Loucy (cell line): ENCODE measurements at regions not wholly inside any gene's neighbourhood (a gene's known extent, or its start where the extent isn't known, plus 50 kb on each side); places are given as distances from the start of the nearest gene placed in this dataset.

Experiments
- H2AFZ ChIP-seq: fragments of 200-600 bp; sonication (generic); 2 replicates; pipeline ENCODE4 v1.6.0; 2016; ENCODE audit warnings: antibody characterized with exemption, mild to moderate bottlenecking, low read length, moderate library complexity
- H3F3A ChIP-seq: fragments of 200-600 bp; 2 replicates; pipeline ENCODE4 v1.6.0; 2016; ENCODE audit warnings: antibody characterized with exemption, low read depth, mild to moderate bottlenecking
- H3K27me3 ChIP-seq: fragments of 200-600 bp; sonication (generic); 2 replicates; pipeline ENCODE4 v1.6.1; 2014; ENCODE audit warnings: low read length, mild to moderate bottlenecking; ENCODE audit not compliant: insufficient read depth, poor library complexity, severe bottlenecking
- H3K36me3 ChIP-seq: fragments of 200-600 bp; sonication (generic); 2 replicates; pipeline ENCODE4 v1.6.1; 2016; ENCODE audit warnings: low read length; ENCODE audit not compliant: insufficient read depth
- H3K4me1 ChIP-seq: fragments of 200-600 bp; sonication (generic); 2 replicates; pipeline ENCODE4 v1.5.1; 2014; ENCODE audit warnings: low read length, mild to moderate bottlenecking; ENCODE audit not compliant: insufficient read depth, poor library complexity, severe bottlenecking
- H3K4me2 ChIP-seq: fragments of 200-600 bp; sonication (generic); 2 replicates; pipeline ENCODE4 v1.6.0; 2014; ENCODE audit warnings: antibody characterized with exemption, low read length, low read depth, mild to moderate bottlenecking; ENCODE audit not compliant: poor library complexity, severe bottlenecking
- H3K4me3 ChIP-seq: fragments of 200-600 bp; sonication (generic); 2 replicates; pipeline ENCODE4 v1.5.1; 2014; ENCODE audit warnings: low read length, mild to moderate bottlenecking, mixed read lengths; ENCODE audit not compliant: poor library complexity, severe bottlenecking
- H3K79me2 ChIP-seq: fragments of 200-600 bp; sonication (generic); 2 replicates; pipeline ENCODE4 v1.6.1; 2014; ENCODE audit warnings: low read length; ENCODE audit not compliant: insufficient read depth
- H3K9ac ChIP-seq: fragments of 200-600 bp; sonication (generic); 2 replicates; pipeline ENCODE4 v1.6.0; 2014; ENCODE audit warnings: mild to moderate bottlenecking, low read depth, low read length, moderate library complexity; ENCODE audit not compliant: poor library complexity, severe bottlenecking
- H3K9me2 ChIP-seq: fragments of 200-600 bp; sonication (generic); replicated peaks from 2 replicates; pipeline ENCODE4 v1.6.1; 2016; ENCODE audit warnings: low read depth, low read length, mixed read lengths
- H3K9me3 ChIP-seq: fragments of 200-600 bp; sonication (generic); 2 replicates; pipeline ENCODE4 v1.6.1; 2014; ENCODE audit warnings: mild to moderate bottlenecking, antibody characterized with exemption, low read length, low read depth; ENCODE audit not compliant: insufficient read depth
- H4K20me1 ChIP-seq: fragments of 200-600 bp; sonication (generic); 2 replicates; pipeline ENCODE4 v1.6.0; 2014; ENCODE audit warnings: antibody characterized with exemption, low read length, mild to moderate bottlenecking; ENCODE audit not compliant: insufficient read depth, poor library complexity, severe bottlenecking
- EZH2phosphoT487 ChIP-seq: fragments of 200-600 bp; IDR thresholded peaks from 2 replicates; pipeline ENCODE4 v1.6.1; 2018; ENCODE audit warnings: antibody characterized with exemption, mild to moderate bottlenecking, moderate library complexity, borderline replicate concordance
- TF ChIP-seq, protein P1 (sequence below): fragments of 200-600 bp; sonication (generic); conservative IDR thresholded peaks from 2 replicates; pipeline ENCODE4 v1.5.1; 2014; ENCODE audit warnings: mild to moderate bottlenecking, antibody characterized with exemption, low read length

- H3K4me2 ChIP-seq = no peak overlapping the region
- H2AFZ ChIP-seq = no peak overlapping the region
- TF ChIP-seq EZH2phosphoT487 = no peak
- TF ChIP-seq, protein P1, sequence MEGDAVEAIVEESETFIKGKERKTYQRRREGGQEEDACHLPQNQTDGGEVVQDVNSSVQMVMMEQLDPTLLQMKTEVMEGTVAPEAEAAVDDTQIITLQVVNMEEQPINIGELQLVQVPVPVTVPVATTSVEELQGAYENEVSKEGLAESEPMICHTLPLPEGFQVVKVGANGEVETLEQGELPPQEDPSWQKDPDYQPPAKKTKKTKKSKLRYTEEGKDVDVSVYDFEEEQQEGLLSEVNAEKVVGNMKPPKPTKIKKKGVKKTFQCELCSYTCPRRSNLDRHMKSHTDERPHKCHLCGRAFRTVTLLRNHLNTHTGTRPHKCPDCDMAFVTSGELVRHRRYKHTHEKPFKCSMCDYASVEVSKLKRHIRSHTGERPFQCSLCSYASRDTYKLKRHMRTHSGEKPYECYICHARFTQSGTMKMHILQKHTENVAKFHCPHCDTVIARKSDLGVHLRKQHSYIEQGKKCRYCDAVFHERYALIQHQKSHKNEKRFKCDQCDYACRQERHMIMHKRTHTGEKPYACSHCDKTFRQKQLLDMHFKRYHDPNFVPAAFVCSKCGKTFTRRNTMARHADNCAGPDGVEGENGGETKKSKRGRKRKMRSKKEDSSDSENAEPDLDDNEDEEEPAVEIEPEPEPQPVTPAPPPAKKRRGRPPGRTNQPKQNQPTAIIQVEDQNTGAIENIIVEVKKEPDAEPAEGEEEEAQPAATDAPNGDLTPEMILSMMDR = no peak
- H3K9ac ChIP-seq = no peak overlapping the region
- H3F3A ChIP-seq = no peaks in the 10 kb centered on the region
- H3K9me3 ChIP-seq = no peaks in the 10 kb centered on the region
- no peaks in the 10 kb centered on the region for H3K79me2 ChIP-seq
- no peaks in the 10 kb centered on the region for H3K4me1 ChIP-seq
- H3K27me3 ChIP-seq = no peaks in the 10 kb centered on the region
- H3K9me2 ChIP-seq = no peaks in the 10 kb centered on the region
- no peak overlapping the region for H3K4me3 ChIP-seq
- no peaks in the 10 kb centered on the region for H3K36me3 ChIP-seq
- H4K20me1 ChIP-seq = no peaks in the 10 kb centered on the region
Measured at GRCh38 chr7:110186334-110186733, 904.6 kb upstream of the LRRN3 start.

GRCh38 chr7:110187877-110188554 lies 902.9 kb upstream of the LRRN3 start:
- no peak overlapping the region for H2AFZ ChIP-seq
- H3K4me1 ChIP-seq = no peaks in the 10 kb centered on the region
- no peaks in the 10 kb centered on the region for H3K9me3 ChIP-seq
- no peaks in the 10 kb centered on the region for H3F3A ChIP-seq
- H3K4me2 ChIP-seq = no peak overlapping the region
- H4K20me1 ChIP-seq = no peaks in the 10 kb centered on the region
- H3K36me3 ChIP-seq = no peaks in the 10 kb centered on the region
- H3K9ac ChIP-seq = no peak overlapping the region
- H3K27me3 ChIP-seq = no peaks in the 10 kb centered on the region
- no peaks in the 10 kb centered on the region for H3K79me2 ChIP-seq
- no peaks in the 10 kb centered on the region for H3K9me2 ChIP-seq
- no peak for TF ChIP-seq EZH2phosphoT487
- TF ChIP-seq, protein P1 = no peak
- no peak overlapping the region for H3K4me3 ChIP-seq

DNA sequence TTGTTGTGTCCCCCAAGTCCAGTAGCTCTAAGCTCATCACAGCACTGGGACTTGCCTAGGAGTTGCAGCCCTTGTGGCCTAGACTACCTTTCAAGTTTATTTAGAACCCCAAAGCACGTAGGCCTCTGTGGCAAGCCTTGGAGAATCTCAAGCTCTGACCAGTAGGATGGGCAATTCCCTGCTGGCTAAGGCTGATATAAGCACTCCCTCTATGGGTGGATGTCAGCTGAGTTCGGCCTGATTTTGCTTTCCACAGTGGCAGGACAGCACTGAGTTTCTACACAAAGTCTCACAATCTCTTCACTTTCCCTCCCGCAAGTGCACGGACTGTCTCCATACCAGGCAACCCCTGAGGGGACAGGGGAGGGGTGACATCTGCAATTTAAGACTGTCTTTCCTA lies 886.4 kb upstream of the LRRN3 start:
- Histone ChIP-seq H3K4me3 (no peak overlapping the region), H3K27me3 (no peaks in the 10 kb centered on the region), H3K9ac (no peak overlapping the region), H3F3A (no peaks in the 10 kb centered on the region), H3K9me3 (no peaks in the 10 kb centered on the region; the same call in 1 of the 2 replicates), H3K79me2 (no peaks in the 10 kb centered on the region), H4K20me1 (no peaks in the 10 kb centered on the region), H3K4me2 (no peak overlapping the region), H3K9me2 (no peaks in the 10 kb centered on the region), H3K36me3 (no peaks in the 10 kb centered on the region), H3K4me1 (no peaks in the 10 kb centered on the region), H2AFZ (no peak overlapping the region)
- TF ChIP-seq, protein P1 = no peak
- no peak for TF ChIP-seq EZH2phosphoT487
